ENCODE measurements at regions not wholly inside any gene's neighbourhood (a gene's known extent, or its start where the extent isn't known, plus 50 kb on each side); places are given as distances from the start of the nearest gene placed in this dataset.
"Not testable (repeated sequence)": the region's sequence is repeated elsewhere in the genome, so short reads cannot be mapped to it uniquely, and the experiment has no call there.

DNA sequence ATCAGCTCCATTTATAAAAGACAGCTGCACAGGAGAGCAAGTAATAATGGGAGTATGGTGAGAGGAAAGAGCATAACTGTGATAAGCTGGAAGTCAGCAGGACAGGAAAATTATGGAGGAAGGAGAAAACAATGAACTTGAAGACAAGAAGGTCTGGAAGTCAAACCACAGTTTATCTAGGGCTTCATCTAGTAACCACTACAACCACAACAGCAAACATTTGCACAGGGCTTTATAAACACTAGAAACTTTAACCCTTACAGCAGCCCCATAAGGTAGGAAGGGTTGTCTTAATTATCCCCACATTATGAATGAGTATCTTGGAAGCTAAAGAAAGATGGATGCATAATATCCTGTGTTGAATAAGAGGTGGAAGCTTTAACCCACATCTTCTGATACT is 820.8 kb downstream of the IGSF11 start:
- intact Hi-C loops (cut with micrococcal nuclease): no loop called here
- ATAC-seq (no peak), DNase-seq (no peak)

DNA sequence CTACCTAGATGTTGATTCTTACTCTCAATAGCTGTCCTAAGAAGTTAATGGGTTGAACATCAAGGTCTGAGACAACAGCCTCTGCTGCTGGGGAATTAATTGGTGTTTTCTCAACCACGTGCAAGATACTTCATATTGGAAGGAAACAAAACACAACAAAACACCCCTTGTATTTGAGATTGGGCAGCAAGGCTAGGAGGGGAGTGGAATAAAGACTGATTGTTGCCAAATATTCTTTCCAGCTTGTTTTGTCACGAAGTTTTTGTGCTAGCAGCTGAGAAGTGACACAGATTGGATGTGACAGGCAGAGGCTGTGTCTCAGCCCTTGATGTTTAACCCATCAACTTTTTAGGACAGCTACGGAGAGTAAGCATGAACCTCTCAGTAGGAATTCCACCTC is 808.4 kb downstream of the IGSF11 start:
- ATAC-seq (no peak), DNase-seq (no peak)
- intact Hi-C loops (cut with micrococcal nuclease): no loop called here

DNA sequence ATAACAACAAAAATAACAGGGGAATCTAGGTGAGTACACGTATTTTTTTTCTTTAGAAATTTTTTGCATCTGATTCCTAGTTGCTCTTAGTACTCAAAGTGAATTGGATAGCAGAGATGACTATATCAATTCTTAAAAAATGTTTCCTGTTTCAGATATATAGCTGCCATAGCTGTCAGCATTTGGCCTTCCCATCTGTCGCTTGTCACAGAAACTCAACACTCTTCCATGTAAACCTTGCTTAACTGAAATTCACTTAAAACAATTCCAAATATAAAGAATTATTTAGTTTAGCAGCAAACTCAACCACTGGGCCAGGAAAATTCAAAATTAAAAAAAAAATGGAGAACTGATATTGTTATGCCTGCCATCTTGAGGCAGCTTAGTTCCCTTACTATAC is 807.5 kb downstream of the IGSF11 start:
- DNase-seq (no peak), ATAC-seq (no peak)
- intact Hi-C loops (cut with micrococcal nuclease): no loop called here

DNA sequence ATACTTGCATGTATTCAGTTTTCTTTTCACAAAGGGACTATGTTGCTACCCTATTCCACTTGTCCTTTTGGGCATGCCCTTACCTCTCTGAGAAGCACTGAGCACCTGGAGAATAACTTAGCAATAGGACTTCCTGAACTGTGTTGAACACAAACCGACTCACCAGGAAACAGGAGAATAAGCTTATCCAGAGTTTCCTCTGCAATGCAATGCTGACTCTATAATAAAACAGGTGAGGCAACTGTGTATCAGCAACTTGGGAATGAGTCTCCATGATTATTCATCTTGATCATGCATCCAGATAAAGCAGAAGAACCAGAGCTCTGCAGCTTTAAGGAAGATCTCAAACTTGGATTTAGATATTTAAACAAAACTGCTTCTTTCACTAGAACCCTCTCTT is 806.5 kb downstream of the IGSF11 start:
- no peak for ATAC-seq
- no peak for DNase-seq
- intact Hi-C loops (cut with micrococcal nuclease): no loop called here

DNA sequence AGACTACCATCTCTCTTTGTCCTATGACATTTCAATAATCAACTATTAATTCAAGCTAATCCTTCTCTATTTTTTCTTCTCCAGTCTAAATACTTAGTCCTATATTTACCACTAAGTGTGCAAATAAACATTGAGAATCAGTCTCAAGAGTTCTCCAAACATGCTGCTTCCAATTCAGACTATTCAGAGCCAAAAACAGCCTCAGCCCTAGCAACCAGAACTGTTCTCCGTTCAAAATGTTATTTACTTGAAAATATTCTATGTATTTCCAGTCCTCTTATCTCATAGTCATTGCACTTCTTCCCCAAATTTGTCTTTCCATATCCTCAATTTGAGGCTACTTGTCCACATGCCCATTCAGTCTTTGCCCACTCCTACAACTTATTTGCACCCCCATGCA is 805.5 kb downstream of the IGSF11 start:
- ATAC-seq: no peak
- no peak for DNase-seq
- intact Hi-C loops (cut with micrococcal nuclease): no loop called here

DNA sequence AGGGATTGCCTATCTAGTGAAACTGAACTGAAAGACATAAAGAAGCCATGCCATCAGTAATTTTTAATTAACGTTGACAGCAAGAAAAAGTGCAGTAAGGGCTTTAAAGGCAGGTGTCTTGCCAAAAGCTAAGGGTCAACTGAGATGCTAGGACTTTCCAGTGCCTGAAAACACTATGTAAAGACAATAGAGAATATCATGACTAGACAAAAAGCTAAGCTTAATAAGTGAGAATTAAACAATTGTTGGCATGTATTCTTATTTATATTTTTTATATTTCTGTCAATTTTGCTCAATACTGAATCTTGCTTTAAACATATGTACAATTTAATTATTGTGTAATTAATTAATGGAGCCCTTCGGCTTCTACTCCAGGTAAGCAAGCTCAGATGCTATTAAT is 803.1 kb downstream of the IGSF11 start:
- intact Hi-C loops (cut with micrococcal nuclease): no loop called here
- no peak for DNase-seq
- ATAC-seq: no peak

DNA sequence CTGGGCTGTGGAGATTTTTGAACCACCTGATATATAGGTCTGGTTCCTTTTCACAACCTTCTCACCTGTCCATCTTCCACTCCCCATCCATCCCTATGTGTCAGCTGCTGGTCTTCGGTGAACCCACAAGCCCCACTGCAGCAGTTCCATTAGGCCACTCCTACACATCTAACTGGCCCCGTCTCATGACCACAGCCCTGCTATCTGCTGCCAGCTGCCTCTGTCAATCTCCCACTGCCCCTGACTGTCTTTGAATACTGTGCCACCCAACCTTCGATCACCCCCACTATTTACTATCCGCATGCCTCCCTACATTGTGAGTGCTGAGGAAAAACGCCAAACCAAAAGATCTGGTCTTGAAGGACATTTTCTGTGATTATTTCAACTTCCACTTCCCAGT is 795.4 kb downstream of the IGSF11 start:
- intact Hi-C loops (cut with micrococcal nuclease): no loop called here
- ATAC-seq: no peak
- no peak for DNase-seq

DNA sequence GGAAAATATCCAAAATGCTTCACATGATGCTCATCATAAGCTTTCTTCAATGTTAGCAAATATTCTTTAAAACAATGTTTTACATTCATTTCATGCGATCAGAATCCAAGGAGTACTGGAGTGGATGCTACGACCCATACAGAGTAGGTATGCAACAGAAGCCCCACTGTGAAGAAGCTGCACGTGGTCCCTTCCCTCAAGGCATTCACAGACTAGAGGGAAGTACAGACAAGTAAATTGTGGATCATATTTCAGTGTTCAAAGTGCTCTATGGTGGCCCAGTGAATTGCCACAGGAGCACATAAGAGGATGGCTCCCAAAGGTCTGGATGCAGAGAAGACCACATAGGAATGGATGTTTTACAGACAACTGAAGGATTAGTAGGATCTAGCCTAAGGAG is 789.9 kb downstream of the IGSF11 start:
- DNase-seq: no peak
- ATAC-seq: no peak
- intact Hi-C loops (cut with micrococcal nuclease): no loop called here

DNA sequence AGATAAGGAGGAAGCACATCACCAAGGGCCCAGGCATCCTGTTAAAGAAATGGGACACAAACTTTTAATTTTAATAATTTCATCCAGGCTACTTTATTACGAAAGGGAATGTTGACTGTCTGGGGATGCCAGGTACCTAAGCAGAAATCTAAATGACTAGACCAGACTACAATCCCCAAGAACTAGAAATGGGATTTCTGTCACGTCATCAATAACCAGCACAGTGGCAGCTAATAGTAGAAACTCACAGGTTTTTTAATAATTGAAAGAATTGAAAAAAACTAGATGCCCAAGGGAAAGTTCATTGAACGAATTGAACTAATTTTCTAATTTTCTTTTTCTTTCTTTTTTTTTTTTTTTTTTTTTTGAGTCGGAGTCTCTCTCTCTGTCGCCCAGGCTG is 789.3 kb downstream of the IGSF11 start:
- DNase-seq (no peak), ATAC-seq (no peak)
- intact Hi-C loops (cut with micrococcal nuclease): no loop called here

DNA sequence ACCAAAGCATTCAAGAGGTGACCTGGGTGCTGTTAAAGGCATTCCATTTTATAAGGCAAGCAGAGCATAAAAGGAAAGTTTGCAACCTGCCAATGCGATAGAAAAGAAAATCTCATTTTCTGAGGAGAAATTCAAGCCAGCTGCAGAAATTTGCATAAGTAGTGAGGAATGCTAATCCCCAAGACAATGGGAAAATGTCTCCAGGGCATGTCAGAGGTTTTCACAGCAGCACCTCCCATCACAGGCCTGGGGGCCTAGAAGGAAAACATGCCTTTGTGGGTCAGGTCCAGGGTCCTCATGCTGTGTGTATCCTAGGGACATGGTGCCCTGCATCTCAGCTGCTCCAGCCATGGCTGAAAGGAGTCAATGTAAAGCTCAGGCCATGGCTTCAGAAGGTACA is 775.8 kb downstream of the IGSF11 start:
- DNase-seq; intact Hi-C loops (cut with micrococcal nuclease); ATAC-seq: not testable (repeated sequence)

DNA sequence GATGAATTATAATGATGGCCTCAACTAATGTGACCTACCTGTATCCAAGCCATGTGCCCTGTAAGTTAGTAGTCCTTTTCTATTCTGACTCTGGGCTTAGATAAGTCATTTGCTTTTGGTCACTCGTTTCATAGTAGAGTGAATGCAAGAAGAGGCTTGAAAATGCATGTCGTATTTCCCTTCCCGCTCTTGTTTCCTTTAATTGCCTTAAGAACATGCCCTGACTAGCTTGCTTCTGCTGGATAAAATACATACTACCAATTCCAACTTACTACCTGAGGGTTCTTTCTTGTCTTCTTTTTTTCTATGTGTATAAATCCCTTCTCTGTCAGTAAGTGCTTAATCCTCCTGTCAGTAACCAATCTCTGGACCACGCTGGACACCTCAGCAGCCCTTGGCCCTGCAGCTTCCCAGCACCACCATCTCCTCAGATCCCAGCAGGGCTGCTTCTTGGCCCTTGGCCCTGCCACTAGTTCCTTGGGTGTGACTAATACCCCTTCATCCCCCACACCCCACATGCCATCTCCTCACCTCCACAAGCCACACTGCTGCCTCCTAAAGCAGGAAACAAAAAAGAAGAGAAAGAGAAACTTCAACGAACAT is 771.7 kb downstream of the IGSF11 start:
- ATAC-seq: no peak

DNA sequence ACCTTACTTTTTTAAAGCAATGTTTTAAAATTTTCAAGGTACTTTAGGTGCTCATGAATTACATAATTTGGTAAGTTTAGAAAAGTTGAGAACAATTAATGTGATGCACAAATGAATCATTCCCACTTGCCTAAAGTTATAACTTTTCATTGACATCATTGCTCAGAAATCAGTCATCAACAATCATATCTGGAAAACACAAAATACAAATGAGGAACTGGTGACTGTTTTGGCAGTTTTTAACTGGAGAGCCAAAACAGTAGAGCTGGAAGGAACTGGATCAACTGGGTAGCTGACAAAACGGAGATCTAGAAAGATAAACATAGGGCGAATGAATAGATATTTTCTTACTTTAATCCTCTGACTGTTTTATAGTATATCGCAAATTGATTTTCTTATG is 767.1 kb downstream of the IGSF11 start:
- ATAC-seq: no peak
- intact Hi-C loops (cut with micrococcal nuclease): no loop called here

More for the DNA sequence above, 771.7 kb downstream of the IGSF11 start:
- intact Hi-C loops (cut with micrococcal nuclease): no loop called here
- no peak for DNase-seq

DNA sequence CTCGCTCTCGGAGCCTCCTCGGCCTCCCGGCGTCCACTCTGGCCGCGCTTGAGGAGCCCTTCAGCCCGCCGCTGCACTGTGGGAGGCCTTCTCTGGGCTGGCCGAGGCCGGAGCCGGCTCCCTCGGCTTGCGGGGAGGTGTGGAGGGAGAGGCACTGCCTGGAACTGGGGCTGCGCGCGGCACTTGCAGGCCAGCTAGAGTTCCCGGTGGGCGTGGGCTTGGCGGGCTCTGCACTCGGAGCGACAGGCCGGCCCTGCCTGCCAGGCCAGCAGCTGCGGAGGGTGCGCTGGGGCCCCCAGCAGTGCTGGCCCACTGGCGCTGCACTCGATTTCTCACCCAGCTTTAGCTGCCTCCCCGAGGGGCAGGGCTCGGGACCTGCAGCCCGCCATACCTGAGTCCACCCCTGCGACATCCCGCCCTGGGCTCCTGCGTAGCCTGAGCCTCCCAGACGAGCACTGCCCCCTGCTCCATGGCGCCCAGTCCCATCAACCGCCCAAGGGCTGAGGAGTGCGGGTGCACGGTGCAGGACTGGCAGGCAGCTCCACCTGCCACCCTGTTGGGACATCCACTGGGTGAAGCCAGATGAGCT is 765.0 kb downstream of the IGSF11 start:
- no peak for ATAC-seq
- intact Hi-C loops (cut with micrococcal nuclease): no loop called here
- no peak for DNase-seq

More for the DNA sequence above, 767.1 kb downstream of the IGSF11 start:
- no peak for DNase-seq

DNA sequence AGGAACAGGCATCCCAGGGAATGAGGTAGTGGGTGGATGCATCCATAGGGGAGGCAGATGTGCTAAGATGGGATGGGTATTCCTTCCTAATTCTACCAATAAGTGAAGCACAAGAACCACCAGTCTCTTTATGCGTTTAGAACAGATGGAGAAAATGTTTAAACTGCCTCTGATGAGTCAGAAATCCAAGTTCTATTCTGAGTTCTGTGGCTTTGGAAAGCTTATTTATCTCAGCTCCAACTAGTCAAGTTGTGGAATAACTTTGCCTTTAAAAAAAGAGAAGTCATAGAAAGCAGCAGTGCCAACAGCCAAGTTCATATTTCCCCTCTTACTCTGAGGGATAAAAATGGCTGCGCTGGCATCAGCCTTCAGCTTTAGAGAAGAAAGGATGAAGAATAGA is 761.7 kb downstream of the IGSF11 start:
- intact Hi-C loops (cut with micrococcal nuclease): no loop called here
- ATAC-seq (no peak), DNase-seq (no peak)

DNA sequence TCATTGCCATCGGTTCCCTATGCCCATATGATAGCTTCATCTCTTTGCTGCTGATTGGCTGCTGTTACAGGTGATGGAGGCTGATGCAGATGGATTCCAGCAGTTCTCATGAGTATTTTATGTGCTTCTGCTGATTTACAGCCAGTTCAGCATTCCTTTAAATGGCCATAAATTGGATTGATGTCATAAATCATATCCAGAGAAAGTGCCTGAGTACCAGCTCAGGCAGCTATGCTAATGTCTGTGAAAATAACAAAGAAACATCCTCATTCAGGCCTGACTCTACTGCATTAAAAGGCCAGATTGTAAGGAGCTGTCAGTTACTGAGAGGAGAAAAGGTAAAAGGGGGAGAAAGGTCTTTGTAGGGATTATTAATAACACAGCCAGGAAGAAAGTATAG is 756.8 kb downstream of the IGSF11 start:
- ATAC-seq (no peak), DNase-seq (no peak)
- intact Hi-C loops (cut with micrococcal nuclease): no loop called here

DNA sequence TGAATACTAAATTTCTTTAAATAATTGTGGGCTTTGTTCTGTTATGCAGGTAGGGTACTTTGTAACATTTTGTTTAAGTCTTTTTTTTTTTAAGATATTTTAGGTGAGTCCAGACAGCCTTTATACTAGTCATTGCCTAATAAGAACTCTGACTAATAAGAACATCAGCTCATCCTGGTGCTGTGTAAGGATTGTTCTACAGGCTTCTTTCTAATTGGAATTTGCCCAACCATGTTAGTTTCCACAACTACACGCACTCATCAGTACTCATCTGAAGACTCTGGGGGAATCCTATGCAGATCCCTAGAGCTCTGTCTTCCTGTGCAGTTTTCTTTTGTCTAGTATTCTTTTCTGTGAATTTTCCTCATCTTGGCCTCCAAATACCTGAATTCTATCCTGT is 741.8 kb downstream of the IGSF11 start:
- no peak for DNase-seq
- intact Hi-C loops (cut with micrococcal nuclease): no loop called here

DNA sequence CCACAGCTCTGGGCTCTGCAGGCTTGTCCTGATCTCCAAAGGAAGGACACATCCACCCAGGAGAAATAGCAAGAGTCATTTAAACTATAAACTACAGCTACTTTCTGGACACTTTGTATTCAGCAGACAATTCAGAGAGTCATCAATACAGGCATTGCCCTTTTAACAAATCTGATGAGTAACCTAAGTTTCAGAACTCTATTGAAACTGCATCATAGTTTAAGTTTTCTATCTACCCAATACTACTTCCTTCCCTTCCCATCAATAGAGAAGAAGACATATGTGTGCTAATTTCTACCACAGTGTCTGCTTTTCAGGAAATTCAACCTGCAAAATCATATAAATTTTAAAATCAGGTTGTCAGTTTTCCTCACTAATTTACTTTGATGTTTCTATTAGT is 736.5 kb downstream of the IGSF11 start:
- intact Hi-C loops (cut with micrococcal nuclease): no loop called here
- no peak for DNase-seq
- no peak for ATAC-seq

More for the DNA sequence above, 741.8 kb downstream of the IGSF11 start:
- ATAC-seq: no peak

DNA sequence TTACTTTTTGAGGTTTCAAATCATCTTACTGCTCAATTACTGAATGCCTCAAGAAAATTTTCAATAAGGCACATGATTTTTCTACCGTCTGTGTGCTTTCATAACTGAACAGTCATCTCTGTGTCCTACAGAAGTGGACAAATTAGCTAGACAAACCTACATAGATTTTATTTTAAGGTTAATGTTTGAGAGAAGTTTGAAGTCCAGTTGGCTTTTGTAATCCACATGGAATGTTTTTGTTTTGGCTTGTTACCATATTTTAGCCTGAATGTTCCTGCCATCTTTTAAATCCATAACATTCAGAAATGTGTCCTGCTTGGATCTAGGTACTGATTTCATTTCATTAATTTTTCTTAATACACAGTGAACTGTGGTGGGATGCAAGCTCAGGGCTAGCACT is 730.1 kb downstream of the IGSF11 start:
- intact Hi-C loops (cut with micrococcal nuclease): no loop called here
- no peak for ATAC-seq
- DNase-seq: no peak

DNA sequence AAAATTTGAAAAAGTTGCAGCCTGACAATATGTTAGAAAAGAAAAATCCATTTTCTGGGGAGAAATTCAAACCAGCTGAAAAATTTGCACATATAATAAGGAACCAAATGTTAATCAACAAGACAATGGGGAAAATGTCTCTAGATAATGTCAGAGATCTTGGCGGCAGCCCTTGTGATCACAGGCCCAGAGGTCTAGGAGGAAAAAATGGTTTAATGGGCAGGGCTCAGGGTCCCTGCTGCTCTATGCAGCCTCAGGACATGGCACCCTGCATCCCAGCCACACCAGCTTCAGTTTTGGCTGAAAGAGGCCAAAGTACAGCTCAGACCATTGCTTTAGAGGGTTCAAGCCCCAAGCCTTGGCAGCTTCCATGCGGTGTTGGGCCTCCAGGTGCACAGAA is 701.9 kb downstream of the IGSF11 start:
- intact Hi-C loops (cut with micrococcal nuclease): no loop called here
- ATAC-seq: no peak
- no peak for DNase-seq

DNA sequence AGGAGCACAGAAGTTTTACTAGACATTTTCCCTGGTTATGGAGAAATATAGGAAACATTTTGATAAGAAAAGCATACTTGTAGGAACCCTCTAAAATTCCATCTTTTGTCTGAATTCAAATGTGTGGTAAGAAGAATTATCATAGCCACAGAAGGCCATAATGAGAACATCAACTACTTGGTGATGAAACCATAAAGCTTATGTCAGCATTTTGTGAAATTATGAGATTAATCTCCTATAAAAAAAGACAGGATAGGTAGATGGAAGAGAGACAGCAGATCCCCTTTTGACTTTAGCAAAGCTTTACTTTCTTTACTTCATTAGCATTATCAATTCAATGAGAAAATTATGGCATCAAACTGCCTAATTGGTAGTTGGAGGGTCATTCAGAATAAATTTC is 697.0 kb downstream of the IGSF11 start:
- intact Hi-C loops (cut with micrococcal nuclease): no loop called here
- ATAC-seq (no peak), DNase-seq (no peak)

DNA sequence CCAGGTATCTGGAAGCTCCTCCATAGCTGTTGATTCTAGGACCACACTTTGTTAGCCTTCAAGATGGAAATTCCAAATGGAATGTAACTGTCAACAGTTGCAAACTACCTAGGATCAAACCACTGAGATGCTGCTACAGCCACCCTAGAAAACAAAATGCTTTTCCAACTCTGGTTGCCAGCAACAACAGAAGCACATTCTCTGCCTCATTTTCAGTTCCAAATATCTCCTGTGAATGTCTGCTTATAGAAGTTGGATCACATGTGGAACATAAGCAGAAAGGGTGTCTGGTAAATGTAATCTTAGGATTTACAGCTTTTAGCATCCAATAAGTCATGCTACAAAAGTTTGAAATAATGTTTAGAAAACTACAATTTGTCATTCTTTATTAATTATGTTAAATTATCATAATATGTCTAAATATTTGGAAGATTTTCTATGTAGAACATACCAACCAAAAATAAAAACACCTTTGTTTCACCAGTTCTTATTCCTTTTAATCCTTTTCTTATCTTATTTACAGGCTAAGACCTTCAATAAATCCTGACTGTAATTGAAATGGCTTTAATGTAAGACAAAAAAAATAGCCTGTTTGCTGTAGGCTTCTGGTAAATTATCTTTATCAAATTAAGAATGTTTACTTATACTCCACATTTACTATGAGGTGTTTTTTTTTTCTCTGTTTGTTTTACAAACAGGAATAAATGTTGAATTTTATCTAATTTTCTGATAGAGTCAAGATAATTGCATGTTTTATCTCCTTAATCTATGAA is 687.1 kb downstream of the IGSF11 start:
- ATAC-seq (no peak), DNase-seq (no peak)
- intact Hi-C loops (cut with micrococcal nuclease): no loop called here

Data from left ventricle myocardium superior (tissue), 1 donor.